ENCODE measurements at regions not wholly inside any gene's neighbourhood (a gene's known extent, or its start where the extent isn't known, plus 50 kb on each side); places are given as distances from the start of the nearest gene placed in this dataset.

DNA sequence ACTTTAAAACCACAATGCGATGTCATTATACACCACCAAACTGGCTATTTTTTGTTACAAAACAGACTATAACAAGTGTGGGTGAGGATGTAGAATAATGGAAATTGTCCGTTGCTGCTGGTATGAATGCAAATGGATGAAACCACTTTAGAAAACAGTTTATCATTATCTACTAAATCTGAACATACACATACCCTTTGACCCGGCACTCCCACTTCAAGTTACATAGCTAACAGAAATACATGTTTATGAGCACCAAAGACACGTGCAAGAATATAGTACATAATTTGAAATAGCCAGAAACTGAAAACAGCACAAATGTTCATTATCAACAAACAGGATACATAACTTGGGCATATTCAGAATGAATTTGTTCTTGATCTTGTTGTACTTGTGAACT lies 206.4 kb upstream of the CHAC2 start:
- ChIA-PET CTCF (no interaction called here), POLR2A (ENCODE audit: unreplicated experiment) (no interaction called here)
- TF ChIP-seq, protein P1, sequence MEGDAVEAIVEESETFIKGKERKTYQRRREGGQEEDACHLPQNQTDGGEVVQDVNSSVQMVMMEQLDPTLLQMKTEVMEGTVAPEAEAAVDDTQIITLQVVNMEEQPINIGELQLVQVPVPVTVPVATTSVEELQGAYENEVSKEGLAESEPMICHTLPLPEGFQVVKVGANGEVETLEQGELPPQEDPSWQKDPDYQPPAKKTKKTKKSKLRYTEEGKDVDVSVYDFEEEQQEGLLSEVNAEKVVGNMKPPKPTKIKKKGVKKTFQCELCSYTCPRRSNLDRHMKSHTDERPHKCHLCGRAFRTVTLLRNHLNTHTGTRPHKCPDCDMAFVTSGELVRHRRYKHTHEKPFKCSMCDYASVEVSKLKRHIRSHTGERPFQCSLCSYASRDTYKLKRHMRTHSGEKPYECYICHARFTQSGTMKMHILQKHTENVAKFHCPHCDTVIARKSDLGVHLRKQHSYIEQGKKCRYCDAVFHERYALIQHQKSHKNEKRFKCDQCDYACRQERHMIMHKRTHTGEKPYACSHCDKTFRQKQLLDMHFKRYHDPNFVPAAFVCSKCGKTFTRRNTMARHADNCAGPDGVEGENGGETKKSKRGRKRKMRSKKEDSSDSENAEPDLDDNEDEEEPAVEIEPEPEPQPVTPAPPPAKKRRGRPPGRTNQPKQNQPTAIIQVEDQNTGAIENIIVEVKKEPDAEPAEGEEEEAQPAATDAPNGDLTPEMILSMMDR (conservative IDR thresholded peaks at IDR 0.05) = no peak
- no peak for TF ChIP-seq EZH2 (IDR thresholded peaks at IDR 0.05; ENCODE audit: low read depth)
- no TSS peak for BruUV-seq (replicated peaks)
- H3K4me1 ChIP-seq (replicated peaks; ENCODE audit: insufficient read depth) = peaks cover 12% of the 10 kb centered on the region
- no peak overlapping the region for H3K4me2 ChIP-seq
- no peaks in the 10 kb centered on the region for H3F3A ChIP-seq (ENCODE audit: insufficient read depth, low read depth)
- H3K27me3 ChIP-seq (ENCODE audit: insufficient read depth, low read depth) = no peaks in the 10 kb centered on the region
- no peaks in the 10 kb centered on the region for H4K20me1 ChIP-seq (ENCODE audit: insufficient read depth)
- no peak overlapping the region for H3K27ac ChIP-seq
- DNase-seq = no peak
- no peaks in the 10 kb centered on the region for H3K36me3 ChIP-seq (ENCODE audit: low read depth)
- no peak overlapping the region for H3K4me3 ChIP-seq
- H3K9me2 ChIP-seq (ENCODE audit: insufficient read depth) = no peaks in the 10 kb centered on the region
- H2AFZ ChIP-seq = no peak overlapping the region
- no peaks in the 10 kb centered on the region for H3K79me2 ChIP-seq (ENCODE audit: low read depth)
- no peaks in the 10 kb centered on the region; the same call in 1 of the 2 replicates for H3K9me3 ChIP-seq (ENCODE audit: insufficient read depth, low read depth)
- intact Hi-C loops (cut with micrococcal nuclease; ENCODE audit: unreplicated experiment) = no loop called here

DNA sequence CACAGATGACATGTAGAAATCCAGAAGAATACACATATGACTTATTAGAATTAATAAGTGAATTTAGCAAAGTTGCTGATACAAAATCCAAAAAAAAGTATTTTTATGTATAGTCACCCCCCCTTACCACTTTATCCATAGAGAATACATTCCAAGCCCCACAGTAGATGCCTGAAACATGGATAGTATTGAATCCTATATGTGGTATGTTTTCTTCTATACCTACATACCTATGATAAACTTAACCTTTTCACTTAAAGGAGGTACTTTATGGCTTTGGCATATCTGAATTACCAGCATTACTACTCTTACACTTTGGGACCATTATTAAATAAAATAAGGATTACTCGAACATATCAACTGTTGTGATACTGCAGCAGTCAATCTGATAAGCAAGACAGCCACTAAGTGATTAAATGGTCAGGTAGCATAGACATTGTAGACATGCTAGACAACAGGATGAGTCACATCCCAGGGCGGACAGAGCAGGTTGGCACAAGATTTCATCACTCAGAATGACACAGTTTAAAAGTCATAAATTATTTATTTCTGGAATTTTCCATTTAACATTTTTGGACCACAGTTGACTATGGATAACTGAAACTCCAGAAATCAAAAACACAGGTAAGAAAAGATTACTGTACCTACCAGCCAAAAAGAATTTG lies 208.2 kb upstream of the CHAC2 start:
- H3K4me3 ChIP-seq = no peak overlapping the region
- H3K79me2 ChIP-seq (ENCODE audit: low read depth) = no peaks in the 10 kb centered on the region
- TF ChIP-seq, protein P1 (conservative IDR thresholded peaks at IDR 0.05) = no peak
- TF ChIP-seq EZH2 (IDR thresholded peaks at IDR 0.05; ENCODE audit: low read depth) = no peak
- H3K36me3 ChIP-seq (ENCODE audit: low read depth) = no peaks in the 10 kb centered on the region
- H3K4me1 ChIP-seq (replicated peaks; ENCODE audit: insufficient read depth) = peaks cover 12% of the 10 kb centered on the region
- POLR2A ChIA-PET (ENCODE audit: unreplicated experiment) = no interaction called here
- H3K9me3 ChIP-seq (ENCODE audit: insufficient read depth, low read depth) = no peaks in the 10 kb centered on the region; the same call in 1 of the 2 replicates
- no peaks in the 10 kb centered on the region for H4K20me1 ChIP-seq (ENCODE audit: insufficient read depth)
- H3K27me3 ChIP-seq (ENCODE audit: insufficient read depth, low read depth) = no peaks in the 10 kb centered on the region
- BruUV-seq (replicated peaks) = no TSS peak
- intact Hi-C loops (cut with micrococcal nuclease; ENCODE audit: unreplicated experiment) = no loop called here
- H3K9me2 ChIP-seq (ENCODE audit: insufficient read depth) = no peaks in the 10 kb centered on the region
- CTCF ChIA-PET = no interaction called here
- H3F3A ChIP-seq (ENCODE audit: insufficient read depth, low read depth) = no peaks in the 10 kb centered on the region
- H3K4me2 ChIP-seq = peak overlapping the region; percentile 18; the same call in 1 of the 2 replicates
- DNase-seq = peak; percentile 37 to 80
- H3K27ac ChIP-seq = peak overlapping the region; percentile 52
- no peak overlapping the region for H2AFZ ChIP-seq

DNA sequence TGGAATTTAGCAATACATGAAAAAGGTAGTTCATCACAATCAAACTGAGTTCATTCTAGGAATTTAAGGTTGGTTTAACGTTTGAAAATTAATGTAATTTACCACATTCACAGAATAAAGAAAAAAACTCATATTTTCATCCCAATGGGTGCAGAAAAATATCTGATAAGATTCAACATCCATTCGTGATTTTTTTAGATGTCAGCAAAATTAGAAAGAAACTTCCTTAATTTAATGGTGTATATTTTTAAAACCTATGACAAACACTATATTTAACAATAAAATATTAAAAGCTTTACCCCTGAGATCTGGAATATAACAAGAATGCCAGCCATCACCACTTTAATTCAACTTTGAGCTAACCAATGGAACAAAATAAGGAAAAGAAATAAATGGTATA lies 208.7 kb upstream of the CHAC2 start:
- no peak for TF ChIP-seq EZH2 (IDR thresholded peaks at IDR 0.05; ENCODE audit: low read depth)
- TF ChIP-seq, protein P1 (conservative IDR thresholded peaks at IDR 0.05) = no peak
- H3K4me1 ChIP-seq (replicated peaks; ENCODE audit: insufficient read depth) = peaks cover 12% of the 10 kb centered on the region
- H3K4me2 ChIP-seq = no peak overlapping the region; the same call in 1 of the 2 replicates
- H3F3A ChIP-seq (ENCODE audit: insufficient read depth, low read depth) = no peaks in the 10 kb centered on the region
- H2AFZ ChIP-seq = no peak overlapping the region
- peak overlapping the region; percentile 52 for H3K27ac ChIP-seq
- no peaks in the 10 kb centered on the region for H3K9me2 ChIP-seq (ENCODE audit: insufficient read depth)
- no peak overlapping the region for H3K4me3 ChIP-seq
- no peaks in the 10 kb centered on the region for H3K79me2 ChIP-seq (ENCODE audit: low read depth)
- POLR2A ChIA-PET (ENCODE audit: unreplicated experiment) = no interaction called here
- H4K20me1 ChIP-seq (ENCODE audit: insufficient read depth) = no peaks in the 10 kb centered on the region
- H3K27me3 ChIP-seq (ENCODE audit: insufficient read depth, low read depth) = no peaks in the 10 kb centered on the region
- no TSS peak for BruUV-seq (replicated peaks)
- no peaks in the 10 kb centered on the region for H3K36me3 ChIP-seq (ENCODE audit: low read depth)
- H3K9me3 ChIP-seq (ENCODE audit: insufficient read depth, low read depth) = no peaks in the 10 kb centered on the region; the same call in 1 of the 2 replicates
- DNase-seq = no peak
- intact Hi-C loops (cut with micrococcal nuclease; ENCODE audit: unreplicated experiment) = no loop called here
- CTCF ChIA-PET = no interaction called here

Measured in PC-9 (cell line).